ENCODE measurements at regions not wholly inside any gene's neighbourhood (a gene's known extent, or its start where the extent isn't known, plus 50 kb on each side); places are given as distances from the start of the nearest gene placed in this dataset.

DNA sequence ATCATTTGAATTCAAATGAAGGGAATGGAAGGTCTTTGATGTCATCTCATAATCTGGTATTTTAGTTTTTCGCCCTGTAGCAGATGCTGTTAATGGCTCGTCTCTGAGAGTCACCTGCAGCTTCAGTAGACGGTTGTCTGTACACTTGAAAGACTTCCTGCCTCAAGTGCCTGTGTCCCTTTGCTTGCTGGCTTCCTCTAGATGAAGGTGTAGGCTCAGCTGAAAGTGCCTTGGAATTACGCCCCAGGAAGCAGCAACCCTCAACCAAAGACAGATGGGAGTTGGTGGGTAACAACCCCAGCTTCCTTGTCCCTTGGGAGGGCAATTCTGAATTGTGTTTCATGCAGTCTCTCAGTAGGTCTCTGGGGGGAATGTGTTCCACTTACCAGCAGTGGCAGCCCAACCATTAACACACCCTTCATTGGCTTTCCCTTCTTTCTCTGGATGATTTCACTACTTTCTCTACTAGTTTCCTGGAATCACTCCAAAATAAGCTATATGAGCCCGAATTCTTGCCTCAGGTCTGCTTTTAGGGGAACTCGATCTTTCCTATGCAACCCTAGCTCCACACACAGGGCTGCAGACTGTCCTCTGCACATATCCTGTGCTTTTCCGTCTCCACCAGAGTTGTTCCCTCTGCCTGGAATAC is 395.6 kb downstream of the DMAC1 start:
- Histone ChIP-seq H3K27me3 (ENCODE audit: control insufficient read depth, insufficient read depth, low read length) (no peaks in the 10 kb centered on the region), H3K36me3 (ENCODE audit: control insufficient read depth, insufficient read depth, low read length) (no peaks in the 10 kb centered on the region), H3K4me1 (ENCODE audit: control insufficient read depth, insufficient read depth, low read length) (no peaks in the 10 kb centered on the region), H3K9me3 (ENCODE audit: control insufficient read depth, insufficient read depth, low read length) (no peaks in the 10 kb centered on the region), H3K27ac (ENCODE audit: low read length) (no peak overlapping the region), H3K4me3 (ENCODE audit: low read length) (no peak overlapping the region)
- Mint-ChIP-seq H3K27ac (no peak overlapping the region), H3K36me3 (no peaks in the 10 kb centered on the region), H3K9me3 (no peaks in the 10 kb centered on the region), H3K4me1 (no peaks in the 10 kb centered on the region), H3K4me3 (no peak overlapping the region), H3K27me3 (ENCODE audit: low read depth in 2 of 2) (peaks cover 6 to 10% of the 10 kb centered on the region in 2 donors)
- TF ChIP-seq, protein P1, sequence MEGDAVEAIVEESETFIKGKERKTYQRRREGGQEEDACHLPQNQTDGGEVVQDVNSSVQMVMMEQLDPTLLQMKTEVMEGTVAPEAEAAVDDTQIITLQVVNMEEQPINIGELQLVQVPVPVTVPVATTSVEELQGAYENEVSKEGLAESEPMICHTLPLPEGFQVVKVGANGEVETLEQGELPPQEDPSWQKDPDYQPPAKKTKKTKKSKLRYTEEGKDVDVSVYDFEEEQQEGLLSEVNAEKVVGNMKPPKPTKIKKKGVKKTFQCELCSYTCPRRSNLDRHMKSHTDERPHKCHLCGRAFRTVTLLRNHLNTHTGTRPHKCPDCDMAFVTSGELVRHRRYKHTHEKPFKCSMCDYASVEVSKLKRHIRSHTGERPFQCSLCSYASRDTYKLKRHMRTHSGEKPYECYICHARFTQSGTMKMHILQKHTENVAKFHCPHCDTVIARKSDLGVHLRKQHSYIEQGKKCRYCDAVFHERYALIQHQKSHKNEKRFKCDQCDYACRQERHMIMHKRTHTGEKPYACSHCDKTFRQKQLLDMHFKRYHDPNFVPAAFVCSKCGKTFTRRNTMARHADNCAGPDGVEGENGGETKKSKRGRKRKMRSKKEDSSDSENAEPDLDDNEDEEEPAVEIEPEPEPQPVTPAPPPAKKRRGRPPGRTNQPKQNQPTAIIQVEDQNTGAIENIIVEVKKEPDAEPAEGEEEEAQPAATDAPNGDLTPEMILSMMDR (IDR thresholded peaks at IDR 0.05): no peak
- WGBS (ENCODE audit: insufficient coverage): 65% methylated on average over 7 of the region's 7 CpGs
- DNase-seq (no peak), ATAC-seq (no peak)
- intact Hi-C loops (cut with micrococcal nuclease): no loop called here

GRCh38 chr9:7403028-7403389 is 396.6 kb downstream of the DMAC1 start:
- Histone ChIP-seq H3K27ac (ENCODE audit: low read length) (no peak overlapping the region), H3K9me3 (ENCODE audit: control insufficient read depth, insufficient read depth, low read length) (no peaks in the 10 kb centered on the region), H3K27me3 (ENCODE audit: control insufficient read depth, insufficient read depth, low read length) (no peaks in the 10 kb centered on the region), H3K36me3 (ENCODE audit: control insufficient read depth, insufficient read depth, low read length) (no peaks in the 10 kb centered on the region), H3K4me1 (ENCODE audit: control insufficient read depth, insufficient read depth, low read length) (no peaks in the 10 kb centered on the region), H3K4me3 (ENCODE audit: low read length) (no peak overlapping the region)
- no peak overlapping the region for H3K27ac Mint-ChIP-seq
- TF ChIP-seq, protein P1 (IDR thresholded peaks at IDR 0.05): no peak
- H3K4me3 Mint-ChIP-seq: no peak overlapping the region
- peaks cover 6 to 10% of the 10 kb centered on the region in 2 donors for H3K27me3 Mint-ChIP-seq (ENCODE audit: low read depth in 2 of 2)
- ATAC-seq: no peak
- DNase-seq: no peak
- H3K9me3 Mint-ChIP-seq: no peaks in the 10 kb centered on the region
- intact Hi-C loops (cut with micrococcal nuclease): no loop called here
- H3K36me3 Mint-ChIP-seq: no peaks in the 10 kb centered on the region
- H3K4me1 Mint-ChIP-seq: no peaks in the 10 kb centered on the region

- no peak overlapping the region for H3K27ac Mint-ChIP-seq
- H3K9me3 Mint-ChIP-seq: no peaks in the 10 kb centered on the region
- no peak for ATAC-seq
- Histone ChIP-seq H3K9me3 (ENCODE audit: control insufficient read depth, insufficient read depth, low read length) (no peaks in the 10 kb centered on the region), H3K27me3 (ENCODE audit: control insufficient read depth, insufficient read depth, low read length) (no peaks in the 10 kb centered on the region), H3K27ac (ENCODE audit: low read length) (no peak overlapping the region), H3K4me1 (ENCODE audit: control insufficient read depth, insufficient read depth, low read length) (no peaks in the 10 kb centered on the region), H3K36me3 (ENCODE audit: control insufficient read depth, insufficient read depth, low read length) (no peaks in the 10 kb centered on the region), H3K4me3 (ENCODE audit: low read length) (no peak overlapping the region)
- no peaks in the 10 kb centered on the region for H3K4me1 Mint-ChIP-seq
- H3K36me3 Mint-ChIP-seq: no peaks in the 10 kb centered on the region
- 63% methylated on average over 1 of the region's 2 CpGs for WGBS (ENCODE audit: insufficient coverage)
- H3K4me3 Mint-ChIP-seq: no peak overlapping the region
- TF ChIP-seq, protein P1 (IDR thresholded peaks at IDR 0.05): no peak
- H3K27me3 Mint-ChIP-seq (ENCODE audit: low read depth in 2 of 2): peaks cover 6 to 10% of the 10 kb centered on the region in 2 donors
- DNase-seq: no peak
- intact Hi-C loops (cut with micrococcal nuclease): no loop called here
Measured at GRCh38 chr9:7402334-7403027, 397.1 kb downstream of the DMAC1 start.

GRCh38 chr9:7401116-7401515 is 398.5 kb downstream of the DMAC1 start:
- DNase-seq: no peak
- H3K4me1 Mint-ChIP-seq: no peaks in the 10 kb centered on the region
- H3K27me3 Mint-ChIP-seq (ENCODE audit: low read depth in 2 of 2): peaks cover 10 to 15% of the 10 kb centered on the region in 2 donors
- TF ChIP-seq, protein P1 (IDR thresholded peaks at IDR 0.05): no peak
- intact Hi-C loops (cut with micrococcal nuclease): no loop called here
- no peaks in the 10 kb centered on the region for H3K27me3 ChIP-seq (ENCODE audit: control insufficient read depth, insufficient read depth, low read length)
- no peak overlapping the region for H3K27ac ChIP-seq (ENCODE audit: low read length)
- no peak overlapping the region for H3K4me3 ChIP-seq (ENCODE audit: low read length)
- no peaks in the 10 kb centered on the region for H3K36me3 ChIP-seq (ENCODE audit: control insufficient read depth, insufficient read depth, low read length)
- no peak overlapping the region for H3K27ac Mint-ChIP-seq
- ATAC-seq: no peak
- H3K4me1 ChIP-seq (ENCODE audit: control insufficient read depth, insufficient read depth, low read length): no peaks in the 10 kb centered on the region
- no peaks in the 10 kb centered on the region for H3K9me3 ChIP-seq (ENCODE audit: control insufficient read depth, insufficient read depth, low read length)
- no peaks in the 10 kb centered on the region for H3K36me3 Mint-ChIP-seq
- 95% methylated on average over 2 of the region's 2 CpGs for WGBS (ENCODE audit: insufficient coverage)
- no peaks in the 10 kb centered on the region for H3K9me3 Mint-ChIP-seq
- no peak overlapping the region for H3K4me3 Mint-ChIP-seq
